GM12878 (cell line): ENCODE measurements at regions not wholly inside any gene's neighbourhood (a gene's known extent, or its start where the extent isn't known, plus 50 kb on each side); places are given as distances from the start of the nearest gene placed in this dataset.

Experiments
- CREB1 ChIP-seq: IDR thresholded peaks from 2 replicates; pipeline ENCODE4 v1.6.1; 2012; ENCODE audit warnings: low read depth, mild to moderate bottlenecking, inconsistent platforms
- DPF2 ChIP-seq: fragments of 450-650 bp; IDR thresholded peaks from 2 replicates; pipeline ENCODE4 v1.6.1; 2017; ENCODE audit warnings: mild to moderate bottlenecking
- POLR2A ChIP-seq: IDR thresholded peaks from 2 replicates; pipeline ENCODE4 v1.6.1; 2011; ENCODE audit warnings: low read depth, mild to moderate bottlenecking, low read length
- ZNF24 ChIP-seq: fragments of 450-650 bp; IDR thresholded peaks from 2 replicates; pipeline ENCODE4 v1.6.1; 2017; ENCODE audit warnings: antibody characterized with exemption, mild to moderate bottlenecking
- TF ChIP-seq, protein P1 (sequence below): fragments of 450-650 bp; IDR thresholded peaks from 2 replicates; pipeline ENCODE4 v1.6.1; 2016; ENCODE audit warnings: mild to moderate bottlenecking, moderate library complexity, borderline replicate concordance

- TF ChIP-seq POLR2A (no peak), CREB1 (no peak), DPF2 (no peak), ZNF24 (no peak)
- TF ChIP-seq, protein P1, sequence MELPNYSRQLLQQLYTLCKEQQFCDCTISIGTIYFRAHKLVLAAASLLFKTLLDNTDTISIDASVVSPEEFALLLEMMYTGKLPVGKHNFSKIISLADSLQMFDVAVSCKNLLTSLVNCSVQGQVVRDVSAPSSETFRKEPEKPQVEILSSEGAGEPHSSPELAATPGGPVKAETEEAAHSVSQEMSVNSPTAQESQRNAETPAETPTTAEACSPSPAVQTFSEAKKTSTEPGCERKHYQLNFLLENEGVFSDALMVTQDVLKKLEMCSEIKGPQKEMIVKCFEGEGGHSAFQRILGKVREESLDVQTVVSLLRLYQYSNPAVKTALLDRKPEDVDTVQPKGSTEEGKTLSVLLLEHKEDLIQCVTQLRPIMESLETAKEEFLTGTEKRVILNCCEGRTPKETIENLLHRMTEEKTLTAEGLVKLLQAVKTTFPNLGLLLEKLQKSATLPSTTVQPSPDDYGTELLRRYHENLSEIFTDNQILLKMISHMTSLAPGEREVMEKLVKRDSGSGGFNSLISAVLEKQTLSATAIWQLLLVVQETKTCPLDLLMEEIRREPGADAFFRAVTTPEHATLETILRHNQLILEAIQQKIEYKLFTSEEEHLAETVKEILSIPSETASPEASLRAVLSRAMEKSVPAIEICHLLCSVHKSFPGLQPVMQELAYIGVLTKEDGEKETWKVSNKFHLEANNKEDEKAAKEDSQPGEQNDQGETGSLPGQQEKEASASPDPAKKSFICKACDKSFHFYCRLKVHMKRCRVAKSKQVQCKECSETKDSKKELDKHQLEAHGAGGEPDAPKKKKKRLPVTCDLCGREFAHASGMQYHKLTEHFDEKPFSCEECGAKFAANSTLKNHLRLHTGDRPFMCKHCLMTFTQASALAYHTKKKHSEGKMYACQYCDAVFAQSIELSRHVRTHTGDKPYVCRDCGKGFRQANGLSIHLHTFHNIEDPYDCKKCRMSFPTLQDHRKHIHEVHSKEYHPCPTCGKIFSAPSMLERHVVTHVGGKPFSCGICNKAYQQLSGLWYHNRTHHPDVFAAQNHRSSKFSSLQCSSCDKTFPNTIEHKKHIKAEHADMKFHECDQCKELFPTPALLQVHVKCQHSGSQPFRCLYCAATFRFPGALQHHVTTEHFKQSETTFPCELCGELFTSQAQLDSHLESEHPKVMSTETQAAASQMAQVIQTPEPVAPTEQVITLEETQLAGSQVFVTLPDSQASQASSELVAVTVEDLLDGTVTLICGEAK = no peak
These were observed 331.6 kb upstream of the ZNF32 start for GRCh38 chr10:43980313-43980712.
